ENCODE measurements at regions not wholly inside any gene's neighbourhood (a gene's known extent, or its start where the extent isn't known, plus 50 kb on each side); places are given as distances from the start of the nearest gene placed in this dataset.

DNA sequence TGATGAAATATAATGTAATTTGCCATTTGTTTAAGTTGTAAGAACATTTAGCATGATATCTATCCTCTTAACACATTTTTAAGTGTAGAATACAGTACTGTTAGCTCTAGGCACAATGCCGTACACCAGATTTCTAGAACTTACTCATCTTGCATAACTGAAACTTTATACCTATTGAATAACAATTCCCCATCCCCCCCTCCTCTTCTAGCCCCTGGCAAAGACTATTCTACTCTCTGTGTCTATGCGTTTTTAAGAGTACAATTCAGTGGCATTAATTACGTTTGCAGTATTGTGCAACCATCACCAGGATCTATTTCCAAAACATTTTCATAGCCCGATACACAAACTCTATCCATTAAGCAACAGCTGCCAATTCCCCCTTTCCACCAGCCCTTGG is 261.7 kb downstream of the PLOD2 start:
- no peak overlapping the region for H3K27ac ChIP-seq (ENCODE audit: low read depth, low read length)
- H3K36me3 ChIP-seq (ENCODE audit: control insufficient read depth, insufficient read depth, low read length): no peaks in the 10 kb centered on the region
- peaks cover 11% of the 10 kb centered on the region for H3K27me3 ChIP-seq (ENCODE audit: control insufficient read depth, insufficient read depth, low read length, poor library complexity, severe bottlenecking)
- H3K4me3 ChIP-seq (ENCODE audit: low read length): no peak overlapping the region
- H3K27me3 Mint-ChIP-seq (ENCODE audit: insufficient read depth): peaks cover 15% of the 10 kb centered on the region
- peaks cover 26% of the 10 kb centered on the region for H3K4me1 Mint-ChIP-seq
- H3K36me3 Mint-ChIP-seq (ENCODE audit: low read depth): no peaks in the 10 kb centered on the region
- no peaks in the 10 kb centered on the region for H3K9me3 ChIP-seq (ENCODE audit: control insufficient read depth, low read length)
- TF ChIP-seq, protein P1, sequence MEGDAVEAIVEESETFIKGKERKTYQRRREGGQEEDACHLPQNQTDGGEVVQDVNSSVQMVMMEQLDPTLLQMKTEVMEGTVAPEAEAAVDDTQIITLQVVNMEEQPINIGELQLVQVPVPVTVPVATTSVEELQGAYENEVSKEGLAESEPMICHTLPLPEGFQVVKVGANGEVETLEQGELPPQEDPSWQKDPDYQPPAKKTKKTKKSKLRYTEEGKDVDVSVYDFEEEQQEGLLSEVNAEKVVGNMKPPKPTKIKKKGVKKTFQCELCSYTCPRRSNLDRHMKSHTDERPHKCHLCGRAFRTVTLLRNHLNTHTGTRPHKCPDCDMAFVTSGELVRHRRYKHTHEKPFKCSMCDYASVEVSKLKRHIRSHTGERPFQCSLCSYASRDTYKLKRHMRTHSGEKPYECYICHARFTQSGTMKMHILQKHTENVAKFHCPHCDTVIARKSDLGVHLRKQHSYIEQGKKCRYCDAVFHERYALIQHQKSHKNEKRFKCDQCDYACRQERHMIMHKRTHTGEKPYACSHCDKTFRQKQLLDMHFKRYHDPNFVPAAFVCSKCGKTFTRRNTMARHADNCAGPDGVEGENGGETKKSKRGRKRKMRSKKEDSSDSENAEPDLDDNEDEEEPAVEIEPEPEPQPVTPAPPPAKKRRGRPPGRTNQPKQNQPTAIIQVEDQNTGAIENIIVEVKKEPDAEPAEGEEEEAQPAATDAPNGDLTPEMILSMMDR (conservative IDR thresholded peaks at IDR 0.05): no peak
- H3K9ac ChIP-seq (ENCODE audit: extremely low read depth, low read length, poor library complexity, severe bottlenecking): no peak overlapping the region
- peaks cover 3% of the 10 kb centered on the region for H3K4me1 ChIP-seq (ENCODE audit: control insufficient read depth, insufficient read depth, low read length)
- no peak for DNase-seq
- no peak overlapping the region for H3K27ac Mint-ChIP-seq
- 59 to 83% methylated on average over 3 to 4 of the region's 4 CpGs for WGBS, 2 experiments (ENCODE audit: insufficient coverage in 1 of 2, insufficient read length in 1 of 2)
- H3K4me3 Mint-ChIP-seq: no peak overlapping the region
- no peaks in the 10 kb centered on the region for H3K9me3 Mint-ChIP-seq

DNA sequence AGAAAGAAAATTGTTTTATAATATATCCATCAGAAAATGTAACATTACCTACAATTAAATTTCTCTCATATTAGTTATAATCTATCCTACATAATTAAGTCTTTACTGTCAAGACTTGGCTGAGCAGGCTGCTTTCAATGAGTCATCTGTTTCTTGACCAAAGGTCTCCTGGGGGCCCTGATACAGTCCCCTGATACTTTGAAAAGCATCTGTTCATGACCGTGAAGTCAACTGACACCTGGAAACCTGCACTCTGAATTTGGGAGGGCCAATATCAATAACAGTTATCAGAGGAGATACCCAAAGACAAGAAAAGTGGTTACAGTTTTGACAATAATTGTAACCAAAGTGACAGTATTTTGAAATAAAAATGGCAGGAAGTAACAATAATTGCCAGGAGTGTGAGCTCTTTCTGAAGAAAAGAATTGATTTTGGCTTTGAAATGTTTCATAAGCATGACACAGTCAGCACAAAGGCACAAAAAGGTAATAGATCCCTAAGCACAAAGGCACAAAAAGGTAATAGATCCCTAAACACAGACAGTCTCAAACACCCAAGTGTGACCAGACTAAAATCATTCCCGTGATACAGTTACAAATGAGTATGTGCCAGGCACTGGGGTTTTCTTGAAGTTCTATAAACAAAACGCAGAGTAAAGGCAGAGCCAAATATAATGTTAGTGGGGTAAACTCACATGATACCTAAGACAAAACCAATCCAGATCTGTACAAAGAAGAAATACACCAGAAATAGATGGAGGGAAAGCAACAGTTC is 260.7 kb downstream of the PLOD2 start:
- 85 to 99% methylated on average over 2 to 3 of the region's 3 CpGs for WGBS, 2 experiments (ENCODE audit: insufficient coverage in 1 of 2, insufficient read length in 1 of 2)
- Mint-ChIP-seq H3K4me1 (peaks cover 20% of the 10 kb centered on the region), H3K4me3 (no peak overlapping the region), H3K27me3 (ENCODE audit: insufficient read depth) (peaks cover 24% of the 10 kb centered on the region), H3K27ac (no peak overlapping the region), H3K9me3 (no peaks in the 10 kb centered on the region), H3K36me3 (ENCODE audit: low read depth) (no peaks in the 10 kb centered on the region)
- Histone ChIP-seq H3K27me3 (ENCODE audit: control insufficient read depth, insufficient read depth, low read length, poor library complexity, severe bottlenecking) (peaks cover 11% of the 10 kb centered on the region), H3K9me3 (ENCODE audit: control insufficient read depth, low read length) (no peaks in the 10 kb centered on the region), H3K9ac (ENCODE audit: extremely low read depth, low read length, poor library complexity, severe bottlenecking) (no peak overlapping the region), H3K4me1 (ENCODE audit: control insufficient read depth, insufficient read depth, low read length) (peaks cover 3% of the 10 kb centered on the region), H3K27ac (ENCODE audit: low read depth, low read length) (no peak overlapping the region), H3K4me3 (ENCODE audit: low read length) (no peak overlapping the region), H3K36me3 (ENCODE audit: control insufficient read depth, insufficient read depth, low read length) (no peaks in the 10 kb centered on the region)
- TF ChIP-seq, protein P1 (conservative IDR thresholded peaks at IDR 0.05): no peak
- no peak for DNase-seq

DNA sequence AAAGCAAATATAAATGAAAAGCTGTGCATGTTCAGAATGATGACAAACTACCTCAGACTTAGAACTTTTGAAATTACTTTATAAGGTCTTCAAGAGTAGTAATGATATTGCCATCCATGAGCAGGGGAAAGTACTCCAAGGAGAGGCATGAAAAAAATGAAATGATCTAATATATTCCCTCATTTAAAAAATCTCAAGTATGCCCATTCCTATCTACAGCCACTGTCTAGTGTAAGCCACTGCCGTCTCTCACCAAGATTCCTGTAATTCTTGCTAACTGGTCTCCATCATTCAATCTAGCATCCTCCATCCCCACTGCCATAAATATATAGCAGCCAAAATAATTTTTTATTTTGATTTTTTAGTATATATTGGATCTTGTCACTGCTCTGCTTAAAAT is 258.8 kb downstream of the PLOD2 start:
- Mint-ChIP-seq H3K4me1 (peaks cover 13% of the 10 kb centered on the region), H3K4me3 (no peak overlapping the region), H3K27ac (no peak overlapping the region), H3K27me3 (ENCODE audit: insufficient read depth) (peaks cover 24% of the 10 kb centered on the region), H3K36me3 (ENCODE audit: low read depth) (no peaks in the 10 kb centered on the region), H3K9me3 (no peaks in the 10 kb centered on the region)
- no peak overlapping the region for H3K27ac ChIP-seq (ENCODE audit: low read depth, low read length)
- H3K9ac ChIP-seq (ENCODE audit: extremely low read depth, low read length, poor library complexity, severe bottlenecking): no peak overlapping the region
- 97% methylated on average over 1 of the region's 1 CpG; no CpG with 5 or more reads in 1 of the 2 experiments for WGBS, 2 experiments (ENCODE audit: insufficient coverage in 1 of 2, insufficient read length in 1 of 2)
- no peak overlapping the region for H3K4me3 ChIP-seq (ENCODE audit: low read length)
- H3K9me3 ChIP-seq (ENCODE audit: control insufficient read depth, low read length): no peaks in the 10 kb centered on the region
- H3K4me1 ChIP-seq (ENCODE audit: control insufficient read depth, insufficient read depth, low read length): peaks cover under 1% of the 10 kb centered on the region
- H3K27me3 ChIP-seq (ENCODE audit: control insufficient read depth, insufficient read depth, low read length, poor library complexity, severe bottlenecking): peaks cover 11% of the 10 kb centered on the region
- TF ChIP-seq, protein P1 (conservative IDR thresholded peaks at IDR 0.05): no peak
- DNase-seq: no peak
- H3K36me3 ChIP-seq (ENCODE audit: control insufficient read depth, insufficient read depth, low read length): no peaks in the 10 kb centered on the region
